BJ (cell line): ENCODE measurements at regions not wholly inside any gene's neighbourhood (a gene's known extent, or its start where the extent isn't known, plus 50 kb on each side); places are given as distances from the start of the nearest gene placed in this dataset.

Source experiments
- CTCF ChIA-PET: fragments of 350-600 bp; formaldehyde crosslinking; extraction: SDS; loops from one replicate; lab custom pipeline; 2021; ENCODE audit warnings: antibody characterized with exemption, inconsistent platforms; lab: Yijun Ruan, JAX
- POLR2A ChIA-PET: fragments of 300-600 bp; sonication (Branson Sonifier 250); formaldehyde crosslinking; extraction: SDS; loops from one replicate; lab custom pipeline; 2021; ENCODE audit warnings: antibody characterized with exemption; lab: Charles Lee
- DNase-seq: peaks from one replicate; pipeline ENCODE4 v3.0.0-alpha.2; 2011; ENCODE audit warnings: low read depth
- H3K27me3 ChIP-seq: 2 replicates; pipeline ENCODE4 v1.6.0; 2011; ENCODE audit warnings: low read length; ENCODE audit not compliant: control insufficient read depth, insufficient read depth
- H3K36me3 ChIP-seq: 2 replicates; pipeline ENCODE4 v1.5.1; 2011; ENCODE audit warnings: low read length; ENCODE audit not compliant: control insufficient read depth, insufficient read depth
- H3K4me3 ChIP-seq: 2 replicates; pipeline ENCODE4 v1.5.1; 2011; ENCODE audit warnings: low read depth, mild to moderate bottlenecking, control low read depth, low read length
- TF ChIP-seq, protein P1 (sequence below): IDR thresholded peaks from 2 replicates; pipeline ENCODE4 v1.5.1; 2011; ENCODE audit warnings: low read depth, mild to moderate bottlenecking, control low read depth, inconsistent platforms, low read length, moderate library complexity; ENCODE audit not compliant: insufficient read depth

DNA sequence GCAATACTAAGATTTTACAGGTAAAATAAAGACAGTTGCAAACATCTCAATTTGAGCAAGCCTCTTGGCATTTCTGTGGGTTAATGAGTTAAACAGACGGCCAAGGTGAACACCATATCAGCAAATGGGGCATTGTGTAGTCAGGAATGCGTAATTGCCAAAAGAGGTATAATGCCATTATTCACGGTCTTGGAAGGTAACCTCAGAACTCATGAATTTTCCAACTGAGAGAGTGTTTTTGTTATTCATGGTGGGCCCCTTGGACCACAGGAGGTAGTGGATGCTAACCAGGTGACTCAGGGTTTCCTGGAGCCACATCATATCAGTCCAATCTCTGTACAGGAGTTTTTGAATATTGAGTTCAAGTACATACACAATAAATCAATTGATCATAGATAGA is 368.0 kb upstream of the TECRL start:
- CTCF ChIA-PET, result no interaction called here
- H3K4me3 ChIP-seq, result no peak overlapping the region
- TF ChIP-seq, protein P1, sequence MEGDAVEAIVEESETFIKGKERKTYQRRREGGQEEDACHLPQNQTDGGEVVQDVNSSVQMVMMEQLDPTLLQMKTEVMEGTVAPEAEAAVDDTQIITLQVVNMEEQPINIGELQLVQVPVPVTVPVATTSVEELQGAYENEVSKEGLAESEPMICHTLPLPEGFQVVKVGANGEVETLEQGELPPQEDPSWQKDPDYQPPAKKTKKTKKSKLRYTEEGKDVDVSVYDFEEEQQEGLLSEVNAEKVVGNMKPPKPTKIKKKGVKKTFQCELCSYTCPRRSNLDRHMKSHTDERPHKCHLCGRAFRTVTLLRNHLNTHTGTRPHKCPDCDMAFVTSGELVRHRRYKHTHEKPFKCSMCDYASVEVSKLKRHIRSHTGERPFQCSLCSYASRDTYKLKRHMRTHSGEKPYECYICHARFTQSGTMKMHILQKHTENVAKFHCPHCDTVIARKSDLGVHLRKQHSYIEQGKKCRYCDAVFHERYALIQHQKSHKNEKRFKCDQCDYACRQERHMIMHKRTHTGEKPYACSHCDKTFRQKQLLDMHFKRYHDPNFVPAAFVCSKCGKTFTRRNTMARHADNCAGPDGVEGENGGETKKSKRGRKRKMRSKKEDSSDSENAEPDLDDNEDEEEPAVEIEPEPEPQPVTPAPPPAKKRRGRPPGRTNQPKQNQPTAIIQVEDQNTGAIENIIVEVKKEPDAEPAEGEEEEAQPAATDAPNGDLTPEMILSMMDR, result no peak
- H3K27me3 ChIP-seq, result no peaks in the 10 kb centered on the region
- no peaks in the 10 kb centered on the region for H3K36me3 ChIP-seq
- no peak for DNase-seq
- POLR2A ChIA-PET, result no interaction called here

DNA sequence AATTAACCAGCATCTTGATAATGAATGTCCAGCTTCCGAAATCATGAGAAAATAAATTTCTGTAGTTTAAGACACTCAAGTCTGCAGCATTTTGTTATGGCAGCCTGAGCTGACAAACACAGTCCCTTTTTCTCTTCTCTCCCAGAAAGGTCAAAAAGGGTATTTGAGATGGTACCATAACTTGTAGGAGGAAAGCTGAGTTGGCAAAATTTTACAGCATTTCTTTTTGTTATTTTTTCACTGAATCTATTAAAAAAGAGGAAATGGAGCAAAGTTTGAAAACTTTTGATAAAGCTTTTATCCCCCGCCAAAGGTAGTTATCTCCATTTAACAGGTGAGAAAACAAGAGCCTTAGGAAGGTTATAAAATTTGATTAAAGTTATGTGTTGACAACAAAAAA is 367.6 kb upstream of the TECRL start:
- Histone ChIP-seq H3K36me3 (no peaks in the 10 kb centered on the region), H3K27me3 (no peaks in the 10 kb centered on the region), H3K4me3 (no peak overlapping the region)
- TF ChIP-seq, protein P1, result no peak
- ChIA-PET CTCF (no interaction called here), POLR2A (no interaction called here)
- DNase-seq, result no peak

DNA sequence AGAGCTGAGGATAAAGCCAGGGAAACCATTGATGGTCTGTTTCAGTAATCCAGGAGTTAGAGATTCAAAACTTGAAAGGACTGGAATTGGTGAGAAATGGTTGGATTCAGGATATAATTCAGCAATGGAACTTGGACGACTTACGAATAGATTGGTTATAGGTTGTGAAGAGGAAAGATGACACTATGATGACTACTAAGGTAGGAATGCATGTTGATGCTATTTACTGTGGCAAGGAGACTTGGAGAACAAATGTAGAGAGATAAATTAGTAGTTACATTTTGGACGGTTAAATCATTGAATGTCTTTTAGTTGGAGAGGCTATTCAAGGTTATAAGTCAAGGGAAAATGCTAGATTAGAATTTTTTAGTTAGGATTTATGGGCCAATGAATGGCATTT is 365.4 kb upstream of the TECRL start:
- Histone ChIP-seq H3K4me3 (no peak overlapping the region), H3K27me3 (no peaks in the 10 kb centered on the region), H3K36me3 (no peaks in the 10 kb centered on the region)
- CTCF ChIA-PET, result no interaction called here
- POLR2A ChIA-PET, result no interaction called here
- DNase-seq, result no peak
- TF ChIP-seq, protein P1, result no peak

DNA sequence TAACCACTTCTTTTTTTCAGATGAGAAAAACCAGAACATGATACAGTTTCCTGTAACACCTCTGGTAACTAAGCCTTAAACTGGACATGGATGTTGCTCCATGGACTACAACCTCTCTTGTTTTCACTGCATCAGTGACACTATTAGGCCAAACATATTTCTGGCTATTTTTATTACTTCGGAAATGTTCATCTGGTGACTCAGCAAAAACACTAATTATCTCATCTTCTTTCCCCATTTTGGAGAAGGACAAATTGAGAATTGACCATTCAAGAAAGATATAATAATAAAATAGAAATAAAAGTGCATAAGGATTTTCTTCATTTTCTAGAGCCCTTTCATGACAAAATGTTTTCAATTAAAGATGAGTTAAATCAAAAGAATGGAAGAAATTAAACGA is 361.9 kb upstream of the TECRL start:
- no peaks in the 10 kb centered on the region for H3K27me3 ChIP-seq
- H3K36me3 ChIP-seq, result no peaks in the 10 kb centered on the region
- DNase-seq, result no peak
- no peak overlapping the region for H3K4me3 ChIP-seq
- TF ChIP-seq, protein P1, result no peak
- CTCF ChIA-PET, result no interaction called here
- POLR2A ChIA-PET, result no interaction called here

DNA sequence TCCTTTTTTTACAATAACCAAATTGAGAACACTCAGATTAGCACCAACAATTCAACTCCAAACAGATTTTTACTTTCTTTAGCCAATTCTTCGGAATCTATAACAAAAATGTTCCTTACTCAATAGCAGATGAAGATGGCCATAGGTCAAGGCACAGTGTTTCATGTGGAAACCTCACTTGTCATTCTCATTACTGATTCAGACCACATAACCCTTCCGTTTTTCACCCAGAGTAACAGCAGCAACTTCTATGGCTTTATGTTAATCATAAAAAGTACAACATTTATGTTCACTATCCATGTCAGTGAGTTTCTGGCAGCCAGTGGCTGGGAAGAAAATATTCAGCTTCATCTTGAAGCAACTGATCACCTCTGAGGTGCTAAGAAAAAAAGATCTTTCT is 358.3 kb upstream of the TECRL start:
- Histone ChIP-seq H3K36me3 (no peaks in the 10 kb centered on the region), H3K4me3 (no peak overlapping the region), H3K27me3 (no peaks in the 10 kb centered on the region)
- no peak for DNase-seq
- CTCF ChIA-PET, result no interaction called here
- POLR2A ChIA-PET, result no interaction called here
- TF ChIP-seq, protein P1, result no peak

DNA sequence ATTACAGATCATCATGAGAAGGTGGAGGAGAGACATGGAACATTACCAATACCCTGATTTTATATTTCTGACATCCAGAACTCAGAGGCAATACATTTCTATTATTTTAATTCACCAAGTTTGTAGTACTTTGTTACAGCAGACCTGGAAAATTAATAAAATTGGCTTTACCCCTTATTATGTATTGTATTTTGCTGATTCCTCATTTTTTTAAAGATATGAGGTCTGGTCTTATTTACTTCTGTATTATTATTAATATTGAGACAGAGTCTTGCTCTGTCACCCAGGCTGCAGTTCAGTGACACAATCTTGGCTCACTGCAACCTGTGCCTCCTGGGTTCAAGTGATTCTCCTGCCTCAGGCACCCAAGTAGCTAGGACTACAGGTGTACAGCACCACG is 357.3 kb upstream of the TECRL start:
- ChIA-PET POLR2A (no interaction called here), CTCF (no interaction called here)
- DNase-seq, result no peak
- Histone ChIP-seq H3K4me3 (no peak overlapping the region), H3K36me3 (no peaks in the 10 kb centered on the region), H3K27me3 (no peaks in the 10 kb centered on the region)
- TF ChIP-seq, protein P1, result no peak
